ENCODE measurements at regions not wholly inside any gene's neighbourhood (a gene's known extent, or its start where the extent isn't known, plus 50 kb on each side); places are given as distances from the start of the nearest gene placed in this dataset.

- no peak for TF ChIP-seq CTCF (IDR thresholded peaks at IDR 0.05)
- TF ChIP-seq POLR2A (IDR thresholded peaks at IDR 0.05), result no peak
These were observed 1031.2 kb upstream of the AMELY start for GRCh38 chrY:7942711-7943110.

Data from lower leg skin (tissue), 3 donors.